ENCODE measurements at regions not wholly inside any gene's neighbourhood (a gene's known extent, or its start where the extent isn't known, plus 50 kb on each side); places are given as distances from the start of the nearest gene placed in this dataset.

- Histone ChIP-seq H2AFZ (ENCODE audit: low read length) (no peak overlapping the region), H3K36me3 (replicated peaks; ENCODE audit: insufficient read depth, low read length) (no peaks in the 10 kb centered on the region), H3K9me3 (replicated peaks; ENCODE audit: insufficient read depth, low read length) (no peaks in the 10 kb centered on the region), H3K9ac (ENCODE audit: low read length) (no peak overlapping the region), H3K27ac (ENCODE audit: low read length) (no peak overlapping the region), H3K4me1 (ENCODE audit: low read length) (no peaks in the 10 kb centered on the region), H3F3A (ENCODE audit: insufficient read depth, low read length) (no peaks in the 10 kb centered on the region), H4K20me1 (ENCODE audit: insufficient read depth, low read length) (no peaks in the 10 kb centered on the region), H3K9me2 (replicated peaks; ENCODE audit: insufficient read depth, low read length) (no peaks in the 10 kb centered on the region), H3K79me2 (ENCODE audit: low read length) (no peaks in the 10 kb centered on the region), H3K27me3 (replicated peaks; ENCODE audit: insufficient read depth, low read length) (no peaks in the 10 kb centered on the region), H3K4me2 (ENCODE audit: low read depth, low read length) (no peak overlapping the region), H3K4me3 (ENCODE audit: low read length) (no peak overlapping the region)
- TF ChIP-seq EZH2 (optimal IDR thresholded peaks at IDR 0.05; ENCODE audit: low read depth, low read length) (no peak), EZH2phosphoT487 (IDR thresholded peaks at IDR 0.05; ENCODE audit: low read length) (no peak), CTCF (IDR thresholded peaks at IDR 0.05; ENCODE audit: low read length) (no peak)
- DNase-seq, result no peak
Measured at GRCh38 chr17:13761038-13761603, 159.4 kb upstream of the HS3ST3A1 start.

- no peak overlapping the region for H3K4me2 ChIP-seq (ENCODE audit: low read depth, low read length)
- no peak overlapping the region for H3K9ac ChIP-seq (ENCODE audit: low read length)
- no peaks in the 10 kb centered on the region for H4K20me1 ChIP-seq (ENCODE audit: insufficient read depth, low read length)
- H3K27me3 ChIP-seq (replicated peaks; ENCODE audit: insufficient read depth, low read length), result no peaks in the 10 kb centered on the region
- H3F3A ChIP-seq (ENCODE audit: insufficient read depth, low read length), result no peaks in the 10 kb centered on the region
- TF ChIP-seq CTCF (IDR thresholded peaks at IDR 0.05; ENCODE audit: low read length), result no peak
- TF ChIP-seq EZH2phosphoT487 (IDR thresholded peaks at IDR 0.05; ENCODE audit: low read length), result no peak
- TF ChIP-seq EZH2 (optimal IDR thresholded peaks at IDR 0.05; ENCODE audit: low read depth, low read length), result no peak
- H3K36me3 ChIP-seq (replicated peaks; ENCODE audit: insufficient read depth, low read length), result no peaks in the 10 kb centered on the region
- H3K9me2 ChIP-seq (replicated peaks; ENCODE audit: insufficient read depth, low read length), result no peaks in the 10 kb centered on the region
- H3K4me3 ChIP-seq (ENCODE audit: low read length), result no peak overlapping the region
- no peaks in the 10 kb centered on the region for H3K9me3 ChIP-seq (replicated peaks; ENCODE audit: insufficient read depth, low read length)
- H3K79me2 ChIP-seq (ENCODE audit: low read length), result no peaks in the 10 kb centered on the region
- H3K4me1 ChIP-seq (ENCODE audit: low read length), result no peaks in the 10 kb centered on the region
- no peak overlapping the region for H3K27ac ChIP-seq (ENCODE audit: low read length)
- H2AFZ ChIP-seq (ENCODE audit: low read length), result no peak overlapping the region
- DNase-seq, result no peak
Measured at GRCh38 chr17:13765701-13766100, 164.0 kb upstream of the HS3ST3A1 start.

- Histone ChIP-seq H3K9me2 (replicated peaks; ENCODE audit: insufficient read depth, low read length) (no peaks in the 10 kb centered on the region), H3K9ac (ENCODE audit: low read length) (no peak overlapping the region), H3K27me3 (replicated peaks; ENCODE audit: insufficient read depth, low read length) (no peaks in the 10 kb centered on the region), H3K4me3 (ENCODE audit: low read length) (no peak overlapping the region), H4K20me1 (ENCODE audit: insufficient read depth, low read length) (no peaks in the 10 kb centered on the region), H3K79me2 (ENCODE audit: low read length) (no peaks in the 10 kb centered on the region), H3K4me2 (ENCODE audit: low read depth, low read length) (no peak overlapping the region), H3K27ac (ENCODE audit: low read length) (no peak overlapping the region), H3K36me3 (replicated peaks; ENCODE audit: insufficient read depth, low read length) (no peaks in the 10 kb centered on the region), H3K9me3 (replicated peaks; ENCODE audit: insufficient read depth, low read length) (no peaks in the 10 kb centered on the region), H2AFZ (ENCODE audit: low read length) (no peak overlapping the region), H3F3A (ENCODE audit: insufficient read depth, low read length) (no peaks in the 10 kb centered on the region), H3K4me1 (ENCODE audit: low read length) (no peaks in the 10 kb centered on the region)
- DNase-seq, result no peak
- TF ChIP-seq EZH2 (optimal IDR thresholded peaks at IDR 0.05; ENCODE audit: low read depth, low read length) (no peak), CTCF (IDR thresholded peaks at IDR 0.05; ENCODE audit: low read length) (no peak), EZH2phosphoT487 (IDR thresholded peaks at IDR 0.05; ENCODE audit: low read length) (no peak)
Measured at GRCh38 chr17:13770702-13771101, 169.0 kb upstream of the HS3ST3A1 start.
